Endodermal cell (in vitro differentiated cells): ENCODE measurements at regions not wholly inside any gene's neighbourhood (a gene's known extent, or its start where the extent isn't known, plus 50 kb on each side); places are given as distances from the start of the nearest gene placed in this dataset.

Experiments used
- DNase-seq: peaks from one replicate; pipeline ENCODE4 v3.0.0-alpha.2; 2017
- H3K27ac ChIP-seq: 2 replicates; pipeline ENCODE4 v1.5.1; 2013; ENCODE audit warnings: mild to moderate bottlenecking, low read depth, low read length, moderate library complexity
- H3K27me3 ChIP-seq: 2 replicates; pipeline ENCODE4 v1.6.1; 2013; ENCODE audit warnings: mild to moderate bottlenecking, low read length, moderate library complexity; ENCODE audit not compliant: insufficient read depth, control insufficient read depth, poor library complexity, severe bottlenecking
- H3K36me3 ChIP-seq: 2 replicates; pipeline ENCODE4 v1.7.0; 2013; ENCODE audit warnings: mild to moderate bottlenecking, low read length, moderate library complexity; ENCODE audit not compliant: control insufficient read depth, insufficient read depth
- H3K4me1 ChIP-seq: one replicate; pipeline ENCODE4 v1.7.0; 2013; ENCODE audit warnings: low read length; ENCODE audit not compliant: control insufficient read depth, insufficient read depth
- H3K4me3 ChIP-seq: 2 replicates; pipeline ENCODE4 v1.5.1; 2013; ENCODE audit warnings: mild to moderate bottlenecking, low read length, moderate library complexity
- H3K9ac ChIP-seq: 2 replicates; pipeline ENCODE4 v1.6.1; 2013; ENCODE audit warnings: mild to moderate bottlenecking, low read length, moderate library complexity; ENCODE audit not compliant: poor library complexity, severe bottlenecking; ENCODE audit errors: extremely low read depth
- H3K9me3 ChIP-seq: 2 replicates; pipeline ENCODE4 v1.6.1; 2013; ENCODE audit warnings: mild to moderate bottlenecking, low read length, moderate library complexity; ENCODE audit not compliant: control insufficient read depth
- H3K27ac Mint-ChIP-seq: 2 replicates; pipeline ENCODE4 v1.8.0; 2020; ENCODE audit warnings: mixed read lengths
- H3K27me3 Mint-ChIP-seq: 2 replicates; pipeline ENCODE4 v1.8.0; 2021; ENCODE audit warnings: mild to moderate bottlenecking, mixed read lengths; ENCODE audit not compliant: insufficient read depth
- H3K36me3 Mint-ChIP-seq: 2 replicates; pipeline ENCODE4 v1.8.0; 2020; ENCODE audit warnings: low read depth, mixed read lengths
- H3K4me1 Mint-ChIP-seq: 2 replicates; pipeline ENCODE4 v1.8.0; 2020; ENCODE audit warnings: mixed read lengths
- H3K4me3 Mint-ChIP-seq: 2 replicates; pipeline ENCODE4 v1.8.0; 2020; ENCODE audit warnings: mild to moderate bottlenecking, moderate library complexity, mixed read lengths
- H3K9me3 Mint-ChIP-seq: 2 replicates; pipeline ENCODE4 v1.8.0; 2020; ENCODE audit warnings: mild to moderate bottlenecking, mixed read lengths
- CTCF ChIP-seq: fragments of 200-600 bp; sonication (generic); conservative IDR thresholded peaks from 2 replicates; pipeline ENCODE4 v1.5.0; 2021; ENCODE audit warnings: antibody characterized with exemption, mild to moderate bottlenecking
- WGBS, 2 experiments: methylation state at CpG; one replicate each; pipeline versions ENCODE4 v1.1.5 to v1.1.7; 2013; ENCODE audit warnings: missing lambda C conversion rate in 2 of 2, mixed read lengths in 1 of 2; ENCODE audit not compliant: insufficient coverage in 1 of 2, insufficient read length in 1 of 2; 5-methylcytosine and 5-hydroxymethylcytosine counted together

GRCh38 chr5:119741691-119742090, 112.3 kb downstream of the FAM170A start:
- Histone ChIP-seq H3K36me3 (no peaks in the 10 kb centered on the region), H3K4me1 (no peaks in the 10 kb centered on the region), H3K27me3 (no peaks in the 10 kb centered on the region), H3K27ac (no peak overlapping the region), H3K9ac (no peak overlapping the region), H3K9me3 (no peaks in the 10 kb centered on the region), H3K4me3 (no peak overlapping the region)
- Mint-ChIP-seq H3K9me3 (no peaks in the 10 kb centered on the region), H3K27me3 (no peaks in the 10 kb centered on the region), H3K36me3 (no peaks in the 10 kb centered on the region), H3K4me3 (no peak overlapping the region), H3K4me1 (peaks cover 13% of the 10 kb centered on the region), H3K27ac (no peak overlapping the region)
- no peak for DNase-seq
- no peak for TF ChIP-seq CTCF

GRCh38 chr5:119742311-119742710, 113.0 kb downstream of the FAM170A start:
- no peak for TF ChIP-seq CTCF
- Histone ChIP-seq H3K4me1 (no peaks in the 10 kb centered on the region), H3K27ac (no peak overlapping the region), H3K4me3 (no peak overlapping the region), H3K27me3 (no peaks in the 10 kb centered on the region), H3K9ac (no peak overlapping the region), H3K9me3 (peaks cover under 1% of the 10 kb centered on the region), H3K36me3 (no peaks in the 10 kb centered on the region)
- Mint-ChIP-seq H3K27me3 (no peaks in the 10 kb centered on the region), H3K36me3 (no peaks in the 10 kb centered on the region), H3K4me3 (no peak overlapping the region), H3K4me1 (peaks cover 13% of the 10 kb centered on the region), H3K9me3 (no peaks in the 10 kb centered on the region), H3K27ac (no peak overlapping the region)
- no peak for DNase-seq
- 85 to 94% methylated on average over 3 to 4 of the region's 4 CpGs for WGBS, 2 experiments

GRCh38 chr5:119743927-119744326, 114.6 kb downstream of the FAM170A start:
- WGBS, 2 experiments = 50% methylated on average over 1 of the region's 1 CpG; no CpG with 5 or more reads in 1 of the 2 experiments
- TF ChIP-seq CTCF = peak; percentile 89
- DNase-seq = peak; percentile 72
- no peaks in the 10 kb centered on the region for H3K27me3 Mint-ChIP-seq
- no peaks in the 10 kb centered on the region for H3K36me3 Mint-ChIP-seq
- H3K9me3 Mint-ChIP-seq = no peaks in the 10 kb centered on the region
- no peak overlapping the region for H3K4me3 Mint-ChIP-seq
- H3K4me3 ChIP-seq = no peak overlapping the region
- no peaks in the 10 kb centered on the region for H3K4me1 ChIP-seq
- H3K27ac Mint-ChIP-seq = no peak overlapping the region
- H3K9me3 ChIP-seq = peaks cover 6% of the 10 kb centered on the region
- H3K4me1 Mint-ChIP-seq = peaks cover 12% of the 10 kb centered on the region
- H3K36me3 ChIP-seq = no peaks in the 10 kb centered on the region
- no peak overlapping the region for H3K9ac ChIP-seq
- no peak overlapping the region for H3K27ac ChIP-seq
- no peaks in the 10 kb centered on the region for H3K27me3 ChIP-seq
